GM18526 (cell line): ENCODE measurements at regions not wholly inside any gene's neighbourhood (a gene's known extent, or its start where the extent isn't known, plus 50 kb on each side); places are given as distances from the start of the nearest gene placed in this dataset.

Experiments
- POLR2A ChIP-seq: IDR thresholded peaks from 3 replicates; pipeline ENCODE4 v1.6.1; 2011; ENCODE audit not compliant: insufficient read length; ENCODE audit errors: extremely low read depth

DNA sequence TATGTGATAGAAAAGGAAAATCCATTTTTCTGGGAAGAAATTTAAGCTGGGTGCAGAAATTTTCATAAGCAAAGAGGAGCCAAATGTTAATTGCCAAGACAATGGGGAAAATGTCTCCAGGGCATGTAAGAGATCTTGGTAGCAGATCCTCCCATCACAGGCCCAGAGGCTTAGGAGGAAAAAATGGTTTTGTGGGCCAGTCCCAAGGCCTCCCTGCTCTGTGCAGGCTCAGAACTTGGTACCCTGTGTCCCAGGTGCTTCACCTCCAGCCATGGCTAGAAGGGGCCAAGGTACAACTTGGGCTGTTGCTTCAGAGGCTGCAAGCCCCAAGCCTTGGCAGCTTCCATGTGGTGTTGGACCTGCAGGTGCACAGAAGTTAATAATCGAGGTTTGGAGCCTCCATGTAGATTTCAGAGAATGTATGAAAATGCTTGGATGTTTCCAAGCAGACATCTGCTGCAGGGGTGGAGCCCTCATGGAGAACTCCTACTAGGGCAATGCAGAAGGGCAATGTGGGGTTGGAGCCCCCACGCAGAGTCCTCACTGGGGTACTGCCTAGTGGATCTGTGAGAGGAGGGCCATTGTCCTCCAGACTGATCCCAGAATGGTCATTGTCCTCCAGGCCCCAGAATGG is 77.7 kb upstream of the ATP2B1 start:
- no peak for TF ChIP-seq POLR2A

DNA sequence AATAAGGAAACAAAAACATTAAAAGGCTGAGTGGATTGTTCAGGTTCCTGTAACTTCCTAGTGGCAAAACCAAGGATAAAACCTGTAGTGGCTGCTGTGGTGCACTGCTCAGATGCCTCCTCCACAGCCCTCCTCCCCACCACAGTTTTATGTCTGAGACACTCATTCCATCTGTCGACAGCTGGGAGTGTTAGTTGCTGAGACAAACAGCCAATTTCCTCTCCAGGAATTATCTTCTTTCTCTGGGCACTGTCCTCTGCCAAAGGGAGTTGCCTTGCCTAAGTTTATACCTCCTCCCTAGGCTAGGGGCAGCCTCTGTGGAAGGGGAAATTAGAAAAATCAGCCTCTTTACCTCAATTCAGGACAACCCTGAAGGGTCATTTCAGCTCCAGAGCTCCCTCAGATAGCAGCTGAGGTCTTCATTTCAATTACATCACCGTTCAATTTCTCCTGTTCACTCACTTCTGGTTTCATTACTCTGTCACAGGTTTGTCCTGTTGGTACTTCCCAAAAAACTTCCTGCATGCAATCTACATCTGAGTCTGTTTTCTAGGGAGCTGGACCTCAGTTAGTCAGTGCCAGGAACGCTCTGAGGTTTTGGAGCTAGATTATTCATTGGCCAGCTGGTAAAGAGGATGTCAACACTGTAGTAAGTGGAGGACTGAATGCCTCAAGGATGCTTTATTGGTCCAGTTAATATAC is 74.9 kb upstream of the ATP2B1 start:
- TF ChIP-seq POLR2A: no peak

DNA sequence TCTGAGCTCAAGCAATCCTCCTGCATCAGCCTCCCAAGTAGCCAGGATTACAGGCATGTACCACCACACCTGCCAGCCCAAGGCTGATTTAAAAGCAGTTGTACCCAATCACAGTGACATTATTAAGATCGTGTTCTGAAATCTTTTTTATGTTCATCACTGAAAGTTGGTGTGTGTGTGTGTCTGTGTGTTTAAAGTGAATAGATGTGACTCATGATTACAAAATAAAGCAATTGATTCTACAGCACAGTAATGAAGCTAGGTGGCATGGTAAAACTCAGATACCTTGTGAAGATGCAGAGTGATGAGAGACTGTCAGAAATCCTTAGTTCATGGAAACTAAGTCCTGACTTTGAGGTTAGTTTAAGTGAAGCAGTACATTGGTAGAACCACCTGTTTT is 74.2 kb upstream of the ATP2B1 start:
- no peak for TF ChIP-seq POLR2A

DNA sequence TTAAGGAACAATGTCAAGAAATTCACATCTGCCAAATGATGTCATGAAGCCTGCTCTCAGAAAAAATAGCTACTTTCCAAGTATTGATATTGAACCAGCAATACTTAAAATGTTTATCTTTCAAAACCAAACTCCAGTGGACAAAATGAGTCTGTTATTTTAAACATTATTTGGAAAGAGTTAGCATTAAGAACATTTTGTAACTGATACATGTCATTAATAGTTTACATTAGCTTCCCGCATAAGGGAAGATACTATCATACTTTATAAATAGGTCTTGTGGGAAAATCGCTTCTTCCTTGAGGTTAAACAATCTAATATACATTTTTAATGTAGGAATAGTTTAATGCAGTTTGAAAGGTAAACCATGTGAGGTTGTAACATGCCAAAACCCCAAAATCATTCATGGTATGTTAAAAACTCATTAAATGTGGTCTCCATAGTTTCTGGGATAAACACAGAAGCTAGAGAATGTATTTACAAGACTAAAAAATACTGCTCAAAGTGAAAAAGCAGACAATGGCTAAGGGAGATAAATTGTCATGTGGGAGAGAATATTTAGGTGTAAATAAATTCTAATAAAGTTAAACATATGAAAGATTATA is 73.4 kb upstream of the ATP2B1 start:
- TF ChIP-seq POLR2A: no peak

DNA sequence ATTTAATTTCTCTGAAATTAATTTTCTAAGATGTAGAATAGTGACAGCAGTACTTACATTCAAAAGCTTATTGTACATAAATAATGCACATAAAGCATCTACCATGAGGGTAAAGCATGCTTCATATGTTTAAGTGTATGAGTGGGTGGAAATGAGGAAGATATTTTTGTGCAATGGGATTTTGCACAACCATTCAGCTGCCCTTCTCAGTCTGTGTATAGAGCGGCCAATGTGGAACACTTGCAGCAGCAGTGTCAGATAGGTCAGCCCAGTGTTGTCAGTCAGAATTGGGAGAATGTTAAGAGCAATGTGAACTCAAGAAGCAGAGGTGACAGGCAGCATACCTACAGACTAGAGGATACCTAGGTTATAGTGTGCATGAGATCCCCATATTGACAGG is 72.5 kb upstream of the ATP2B1 start:
- no peak for TF ChIP-seq POLR2A

DNA sequence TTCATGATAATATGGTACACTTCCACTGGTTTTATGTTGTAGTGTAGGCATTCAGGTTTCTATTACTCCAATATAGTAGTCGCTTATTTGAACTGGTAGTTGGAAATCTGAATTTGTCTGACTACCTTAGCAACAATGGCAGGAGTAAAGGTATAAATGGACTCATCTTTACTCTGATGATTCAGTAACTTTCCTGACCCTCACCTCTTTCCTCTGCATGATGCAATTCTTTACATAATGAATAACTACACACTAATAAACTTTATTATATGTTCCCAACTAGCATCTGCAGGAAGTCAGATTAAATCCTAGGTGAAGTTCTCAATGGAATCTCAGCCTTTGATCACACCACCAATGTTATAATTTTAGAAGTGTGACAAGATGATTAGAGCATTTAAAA is 70.5 kb upstream of the ATP2B1 start:
- no peak for TF ChIP-seq POLR2A

DNA sequence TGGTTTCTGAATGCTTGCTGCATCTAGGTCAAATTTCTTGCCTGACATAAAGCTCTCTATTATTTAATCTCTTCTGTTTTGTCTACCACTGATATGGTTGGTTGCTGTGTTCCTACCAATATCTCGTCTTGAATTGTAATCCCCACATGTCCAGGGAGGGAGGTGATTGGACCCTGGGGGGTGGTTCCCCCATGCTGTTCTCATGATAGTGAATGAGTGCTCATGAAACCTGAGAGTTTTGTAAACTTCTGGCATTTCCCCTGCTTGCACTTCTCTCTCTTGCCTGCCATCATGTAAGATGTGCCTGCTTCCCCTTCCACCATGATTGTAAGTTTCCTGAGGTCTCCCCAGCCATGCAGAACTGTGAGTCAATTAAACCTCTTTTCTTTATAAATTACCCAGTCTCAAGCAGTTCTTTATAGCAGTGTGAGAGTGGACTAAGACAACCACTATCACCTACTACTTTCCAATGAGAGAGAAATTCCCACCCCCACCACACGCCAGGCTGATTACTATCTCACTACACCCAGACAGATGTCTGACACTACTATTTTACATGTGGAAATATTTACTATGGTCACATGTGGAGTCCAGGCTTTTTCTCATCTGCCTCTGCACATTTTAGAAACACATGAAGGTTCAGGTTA is 69.2 kb upstream of the ATP2B1 start:
- TF ChIP-seq POLR2A: no peak

DNA sequence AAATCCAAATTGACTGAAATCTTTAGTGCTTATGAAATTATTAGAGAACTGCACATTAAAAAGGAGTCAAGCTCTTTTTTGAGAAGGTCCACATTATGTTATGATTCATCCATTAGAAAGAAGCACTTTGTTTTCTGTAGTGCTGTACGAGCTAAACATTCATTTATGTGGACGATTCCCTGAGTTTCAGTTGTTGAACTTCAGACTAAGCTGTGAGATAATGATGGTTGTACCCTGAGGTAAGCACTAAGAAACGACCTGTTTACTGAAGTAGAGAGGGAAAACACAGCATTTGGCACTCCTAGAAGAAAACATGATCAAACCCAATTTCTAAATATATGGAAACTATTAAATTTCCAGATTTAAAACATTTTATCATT is 67.3 kb upstream of the ATP2B1 start:
- TF ChIP-seq POLR2A: no peak

DNA sequence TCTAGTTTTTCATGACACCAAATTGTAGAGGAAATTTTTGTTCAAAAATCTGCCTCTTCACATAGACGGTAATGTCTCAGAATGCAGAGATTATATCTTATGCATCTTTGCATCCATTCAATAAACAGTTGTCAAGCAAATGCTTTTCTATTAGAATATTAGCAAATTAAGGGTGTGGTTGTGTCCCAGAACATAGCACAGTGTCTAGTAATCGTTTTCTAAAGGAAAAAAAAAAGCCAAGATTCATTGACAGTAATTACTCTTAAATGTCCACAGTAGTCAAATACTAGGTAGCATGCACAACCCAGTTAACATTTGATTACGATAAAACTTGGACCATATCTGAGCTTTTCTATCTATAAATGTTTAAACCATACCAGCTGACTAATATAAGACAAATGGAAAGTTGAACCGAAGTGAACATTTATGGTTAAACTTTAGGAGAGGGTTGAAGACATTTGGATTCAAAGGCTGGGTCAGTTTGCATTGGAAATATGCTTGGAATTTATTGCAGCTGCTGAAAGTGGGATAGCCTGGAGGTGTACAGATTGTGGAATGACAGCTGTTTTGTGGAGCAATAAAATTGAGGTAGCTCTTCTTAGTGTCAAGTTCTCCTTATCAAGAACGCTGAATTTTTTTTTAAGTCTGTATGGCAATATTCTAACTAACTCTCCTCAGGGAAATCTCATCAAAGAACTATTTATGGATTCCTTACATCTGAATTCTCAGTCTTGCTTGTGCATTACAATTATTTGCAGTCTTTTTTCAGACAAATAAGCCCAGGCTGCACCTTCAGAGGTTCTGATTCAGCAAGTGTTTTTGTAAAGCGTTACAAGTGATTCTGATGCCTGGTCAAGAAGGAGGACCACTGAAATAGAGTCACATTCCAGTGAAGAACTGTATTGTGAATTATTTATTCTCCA is 66.7 kb upstream of the ATP2B1 start:
- TF ChIP-seq POLR2A: no peak

DNA sequence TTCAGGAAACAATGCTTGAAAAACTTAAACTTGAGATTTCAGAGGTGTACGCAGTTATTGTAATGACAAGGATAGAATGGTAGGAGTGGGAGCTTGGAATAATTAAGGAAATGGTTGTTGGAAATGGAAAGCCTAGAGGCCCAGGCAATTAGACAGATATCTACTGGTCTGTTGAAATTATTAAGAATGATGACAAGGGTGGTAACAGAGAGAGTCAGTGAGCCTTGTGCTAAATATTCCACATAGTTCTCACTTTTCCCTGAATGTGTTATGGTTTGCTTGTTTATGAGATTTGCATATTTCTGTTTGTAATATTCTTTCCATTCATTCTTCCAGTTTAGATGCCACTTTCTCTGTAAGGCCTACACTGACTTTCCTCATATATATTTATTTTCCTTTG is 66.0 kb upstream of the ATP2B1 start:
- TF ChIP-seq POLR2A: no peak

DNA sequence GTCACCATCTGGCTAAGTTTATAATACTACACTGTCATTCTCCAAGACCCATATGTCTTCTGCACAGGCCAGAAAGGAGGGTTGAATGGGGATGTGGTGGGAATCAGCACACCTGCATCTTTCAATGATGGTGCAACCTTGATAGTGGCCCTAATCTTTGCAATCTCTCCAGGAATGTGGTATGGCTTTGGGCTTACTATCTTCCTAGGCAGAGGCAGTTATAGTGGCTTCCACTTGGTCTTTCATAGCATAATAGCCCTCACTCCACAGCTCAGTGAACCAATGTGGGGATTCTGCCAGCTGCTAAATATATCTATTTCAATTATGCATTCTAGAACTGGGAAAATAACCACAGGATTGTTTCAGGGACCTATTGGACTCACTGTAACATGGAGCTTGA is 61.8 kb upstream of the ATP2B1 start:
- no peak for TF ChIP-seq POLR2A

DNA sequence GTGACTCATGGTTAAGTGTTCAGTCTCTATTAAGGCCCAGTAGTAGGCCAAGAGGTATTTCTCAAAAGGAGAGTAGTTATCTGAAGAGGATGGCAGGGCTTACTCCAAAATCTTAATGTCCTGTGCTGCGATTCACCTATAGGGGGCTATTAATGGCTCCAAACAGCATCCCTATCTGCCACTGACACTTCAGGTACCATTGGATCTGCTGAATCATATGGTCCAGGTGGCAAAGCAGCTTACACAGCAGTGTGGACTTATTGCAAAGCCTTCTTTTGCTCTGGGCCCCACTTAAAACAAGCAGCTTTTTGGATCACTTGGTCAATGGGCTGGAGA is 60.8 kb upstream of the ATP2B1 start:
- no peak for TF ChIP-seq POLR2A

DNA sequence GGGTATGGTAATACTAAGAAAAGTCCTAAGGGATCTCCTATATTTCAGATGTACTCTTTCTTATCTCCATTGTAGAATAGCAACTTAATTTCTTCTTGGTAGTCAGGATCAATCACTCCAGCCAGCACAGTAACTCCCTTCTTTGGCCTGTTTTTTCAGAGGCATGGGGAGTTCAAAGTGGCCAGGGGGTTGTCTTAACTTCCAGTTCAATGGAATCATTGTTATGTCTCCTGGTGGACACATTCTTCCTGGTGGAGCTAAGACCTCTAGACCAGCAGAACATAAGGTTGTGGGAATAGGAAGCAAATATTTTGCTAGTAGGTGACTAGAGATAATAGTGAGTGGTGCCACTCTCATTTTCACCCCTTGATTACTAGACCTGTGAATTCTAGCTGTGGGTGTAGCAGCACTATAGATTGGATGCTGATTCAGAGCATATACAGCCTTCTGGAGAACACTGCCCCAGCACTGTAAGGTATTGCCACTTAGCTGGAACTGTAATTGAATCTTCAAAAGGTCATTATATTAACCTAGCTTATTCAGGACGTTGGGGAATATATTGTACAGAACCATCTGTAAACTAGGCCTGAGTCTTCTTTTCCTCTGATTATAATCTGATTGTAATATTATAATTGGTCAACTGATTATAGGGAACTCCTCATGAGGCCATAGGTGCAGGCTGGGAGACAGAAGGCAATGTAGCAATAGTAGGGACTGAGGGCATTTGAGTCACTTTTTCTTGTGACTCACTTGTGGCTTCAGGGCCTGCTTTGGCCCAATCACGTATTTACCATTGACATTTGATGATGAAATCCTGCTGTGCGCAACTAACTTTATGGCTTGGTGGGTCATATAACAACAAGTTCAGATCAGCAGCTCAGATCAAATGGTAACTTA is 60.2 kb upstream of the ATP2B1 start:
- TF ChIP-seq POLR2A: no peak
